ENCODE measurements at regions not wholly inside any gene's neighbourhood (a gene's known extent, or its start where the extent isn't known, plus 50 kb on each side); places are given as distances from the start of the nearest gene placed in this dataset.

- Histone ChIP-seq H3K4me3 (ENCODE audit: low read depth, low read length, poor library complexity, severe bottlenecking) (no peak overlapping the region), H3K9me3 (ENCODE audit: low read depth, low read length, poor library complexity, severe bottlenecking) (no peaks in the 10 kb centered on the region), H3K27me3 (replicated peaks; ENCODE audit: insufficient read depth, low read depth, low read length, poor library complexity) (no peaks in the 10 kb centered on the region), H3K36me3 (ENCODE audit: insufficient read depth, low read length, poor library complexity, severe bottlenecking) (no peaks in the 10 kb centered on the region), H3K27ac (ENCODE audit: low read depth, low read length, poor library complexity, severe bottlenecking) (no peak overlapping the region), H3K4me1 (ENCODE audit: insufficient read depth, low read length, poor library complexity, severe bottlenecking) (peaks cover 16% of the 10 kb centered on the region)
- ChIA-PET CTCF (no interaction called here), POLR2A (ENCODE audit: low non-redundant PET) (no interaction called here)
- BruUV-seq (replicated peaks) = no TSS peak
- no peak for DNase-seq (ENCODE audit: low spot score)
- TF ChIP-seq EZH2 (IDR thresholded peaks at IDR 0.05; ENCODE audit: borderline replicate concordance, low read depth, low read length, poor library complexity, severe bottlenecking) (no peak), CTCF (conservative IDR thresholded peaks at IDR 0.05; ENCODE audit: low read depth, low read length) (no peak)
- intact Hi-C loops (cut with micrococcal nuclease; ENCODE audit: unreplicated experiment) = no loop called here
Observed at GRCh38 chr4:38366997-38367396, 297.0 kb upstream of the KLF3 start.

GRCh38 chr4:38367642-38368174 is 296.3 kb upstream of the KLF3 start:
- DNase-seq (ENCODE audit: low spot score) = no peak
- TF ChIP-seq EZH2 (IDR thresholded peaks at IDR 0.05; ENCODE audit: borderline replicate concordance, low read depth, low read length, poor library complexity, severe bottlenecking) (no peak), CTCF (conservative IDR thresholded peaks at IDR 0.05; ENCODE audit: low read depth, low read length) (no peak)
- BruUV-seq (replicated peaks) = no TSS peak

GRCh38 chr4:38368613-38369012 is 295.4 kb upstream of the KLF3 start:
- no peaks in the 10 kb centered on the region for H3K36me3 ChIP-seq (ENCODE audit: insufficient read depth, low read length, poor library complexity, severe bottlenecking)
- BruUV-seq (replicated peaks) = no TSS peak
- H3K27ac ChIP-seq (ENCODE audit: low read depth, low read length, poor library complexity, severe bottlenecking) = no peak overlapping the region
- TF ChIP-seq EZH2 (IDR thresholded peaks at IDR 0.05; ENCODE audit: borderline replicate concordance, low read depth, low read length, poor library complexity, severe bottlenecking) (no peak), CTCF (conservative IDR thresholded peaks at IDR 0.05; ENCODE audit: low read depth, low read length) (no peak)
- H3K27me3 ChIP-seq (replicated peaks; ENCODE audit: insufficient read depth, low read depth, low read length, poor library complexity) = no peaks in the 10 kb centered on the region
- H3K4me3 ChIP-seq (ENCODE audit: low read depth, low read length, poor library complexity, severe bottlenecking) = no peak overlapping the region
- no peaks in the 10 kb centered on the region for H3K9me3 ChIP-seq (ENCODE audit: low read depth, low read length, poor library complexity, severe bottlenecking)
- H3K4me1 ChIP-seq (ENCODE audit: insufficient read depth, low read length, poor library complexity, severe bottlenecking) = peaks cover 16% of the 10 kb centered on the region
- ChIA-PET CTCF (no interaction called here), POLR2A (ENCODE audit: low non-redundant PET) (no interaction called here)
- intact Hi-C loops (cut with micrococcal nuclease; ENCODE audit: unreplicated experiment) = no loop called here
- DNase-seq (ENCODE audit: low spot score) = peak; percentile 33

More at GRCh38 chr4:38367642-38368174, 296.3 kb upstream of the KLF3 start:
- H3K4me1 ChIP-seq (ENCODE audit: insufficient read depth, low read length, poor library complexity, severe bottlenecking) = peaks cover 16% of the 10 kb centered on the region
- H3K36me3 ChIP-seq (ENCODE audit: insufficient read depth, low read length, poor library complexity, severe bottlenecking) = no peaks in the 10 kb centered on the region
- intact Hi-C loops (cut with micrococcal nuclease; ENCODE audit: unreplicated experiment) = no loop called here
- POLR2A ChIA-PET (ENCODE audit: low non-redundant PET) = no interaction called here
- no peaks in the 10 kb centered on the region for H3K27me3 ChIP-seq (replicated peaks; ENCODE audit: insufficient read depth, low read depth, low read length, poor library complexity)
- H3K27ac ChIP-seq (ENCODE audit: low read depth, low read length, poor library complexity, severe bottlenecking) = no peak overlapping the region
- CTCF ChIA-PET = no interaction called here
- H3K9me3 ChIP-seq (ENCODE audit: low read depth, low read length, poor library complexity, severe bottlenecking) = no peaks in the 10 kb centered on the region
- H3K4me3 ChIP-seq (ENCODE audit: low read depth, low read length, poor library complexity, severe bottlenecking) = no peak overlapping the region

Measured in A673 (cell line).